Mammary epithelial cell (primary cell): ENCODE measurements at regions not wholly inside any gene's neighbourhood (a gene's known extent, or its start where the extent isn't known, plus 50 kb on each side); places are given as distances from the start of the nearest gene placed in this dataset.

Experiments
- EZH2 ChIP-seq: IDR thresholded peaks from 2 replicates; pipeline ENCODE4 v1.6.1; 2012; ENCODE audit warnings: low read length, inconsistent platforms, borderline replicate concordance
- TF ChIP-seq, protein P1 (sequence below), 2 donors: IDR thresholded peaks in 1 of 2; conservative IDR thresholded peaks in 1 of 2; 2 replicates each; pipeline ENCODE4 v1.5.1; 2011 to 2012; ENCODE audit warnings: inconsistent platforms in 2 of 2, low read length in 2 of 2, mild to moderate bottlenecking in 2 of 2, control low read depth in 1 of 2, low read depth in 1 of 2; ENCODE audit not compliant: insufficient read depth in 1 of 2; ENCODE audit errors: extremely low read depth in 1 of 2

DNA sequence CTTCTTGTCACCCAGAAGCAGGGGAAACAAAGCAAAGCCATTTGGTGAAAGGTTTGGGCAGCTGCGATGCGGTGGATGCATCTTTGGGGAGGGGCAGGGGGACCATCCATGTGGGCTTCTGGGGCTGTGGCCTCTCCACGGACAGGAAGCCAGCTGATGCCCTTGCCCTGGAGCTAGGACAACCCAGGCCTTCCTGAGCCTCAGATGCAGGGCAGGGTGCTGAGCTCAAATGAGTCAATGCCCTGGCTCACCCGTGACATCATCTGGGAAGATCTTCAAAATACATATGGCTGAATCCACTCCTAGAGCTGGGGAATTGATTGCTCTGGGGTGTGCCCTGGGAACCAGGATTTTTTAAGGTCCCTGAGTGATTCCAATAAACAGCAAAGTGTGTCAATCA lies 1418.2 kb downstream of the TBC1D22A start:
- TF ChIP-seq, protein P1, sequence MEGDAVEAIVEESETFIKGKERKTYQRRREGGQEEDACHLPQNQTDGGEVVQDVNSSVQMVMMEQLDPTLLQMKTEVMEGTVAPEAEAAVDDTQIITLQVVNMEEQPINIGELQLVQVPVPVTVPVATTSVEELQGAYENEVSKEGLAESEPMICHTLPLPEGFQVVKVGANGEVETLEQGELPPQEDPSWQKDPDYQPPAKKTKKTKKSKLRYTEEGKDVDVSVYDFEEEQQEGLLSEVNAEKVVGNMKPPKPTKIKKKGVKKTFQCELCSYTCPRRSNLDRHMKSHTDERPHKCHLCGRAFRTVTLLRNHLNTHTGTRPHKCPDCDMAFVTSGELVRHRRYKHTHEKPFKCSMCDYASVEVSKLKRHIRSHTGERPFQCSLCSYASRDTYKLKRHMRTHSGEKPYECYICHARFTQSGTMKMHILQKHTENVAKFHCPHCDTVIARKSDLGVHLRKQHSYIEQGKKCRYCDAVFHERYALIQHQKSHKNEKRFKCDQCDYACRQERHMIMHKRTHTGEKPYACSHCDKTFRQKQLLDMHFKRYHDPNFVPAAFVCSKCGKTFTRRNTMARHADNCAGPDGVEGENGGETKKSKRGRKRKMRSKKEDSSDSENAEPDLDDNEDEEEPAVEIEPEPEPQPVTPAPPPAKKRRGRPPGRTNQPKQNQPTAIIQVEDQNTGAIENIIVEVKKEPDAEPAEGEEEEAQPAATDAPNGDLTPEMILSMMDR (conservative IDR thresholded peaks at IDR 0.05 in 1 of 2, IDR thresholded peaks at IDR 0.05 in 1 of 2; ENCODE audit: extremely low read depth in 1 of 2, insufficient read depth in 1 of 2, low read depth in 1 of 2, low read length in 2 of 2), result no peak
- no peak for TF ChIP-seq EZH2
